Stomach (tissue), 4 donors: ENCODE measurements at regions not wholly inside any gene's neighbourhood (a gene's known extent, or its start where the extent isn't known, plus 50 kb on each side); places are given as distances from the start of the nearest gene placed in this dataset.

Source experiments
- CTCF ChIP-seq, 7 experiments: fragments of 450-650 bp in 4 of 7; fragments of 200-600 bp in 3 of 7; sonication (generic) in 3 of 7; IDR thresholded peaks; one replicate each; pipeline ENCODE4 v1.5.1; 2016 to 2019; ENCODE audit warnings: antibody characterized with exemption in 7 of 7, control low read depth in 2 of 7, mild to moderate bottlenecking in 1 of 7
- POLR2A ChIP-seq, 4 donors: fragments of 450-650 bp; IDR thresholded peaks; one replicate each; pipeline ENCODE4 v1.6.1; 2016; ENCODE audit warnings: antibody characterized with exemption in 4 of 4, control low read depth in 2 of 4, mild to moderate bottlenecking in 1 of 4, moderate library complexity in 1 of 4

DNA sequence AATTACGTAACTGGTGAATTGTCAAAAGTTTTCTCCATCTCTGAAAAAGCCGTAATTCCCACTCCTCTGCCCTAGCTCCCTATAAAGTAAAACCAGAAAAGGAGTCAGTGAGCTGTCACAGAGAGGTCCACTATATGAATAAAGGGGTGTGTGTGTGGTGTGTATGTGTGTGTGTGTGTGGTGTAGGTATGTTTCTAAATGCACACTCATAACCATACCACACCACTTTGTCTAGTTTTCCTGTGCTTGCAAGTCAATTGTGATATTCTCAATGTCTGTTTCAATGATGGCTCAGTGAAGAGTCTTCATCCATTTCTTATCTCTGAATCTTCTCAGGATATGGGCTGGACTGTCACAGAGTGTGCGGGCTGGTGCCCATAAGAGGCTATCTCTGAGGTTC, 54.8 kb upstream of the CCDC68 start:
- TF ChIP-seq CTCF (IDR thresholded peaks at IDR 0.05) (no peak), POLR2A (IDR thresholded peaks at IDR 0.05) (no peak)
